Adipocyte (in vitro differentiated cells): ENCODE measurements at regions not wholly inside any gene's neighbourhood (a gene's known extent, or its start where the extent isn't known, plus 50 kb on each side); places are given as distances from the start of the nearest gene placed in this dataset.

Experiments
- DNase-seq: peaks from one replicate; pipeline ENCODE4 v3.0.0-alpha.2; 2015; ENCODE audit warnings: low read depth
- H3K27me3 ChIP-seq: replicated peaks from 2 replicates; pipeline ENCODE4 v1.7.0; 2013; ENCODE audit warnings: mild to moderate bottlenecking, low read length, moderate library complexity; ENCODE audit not compliant: control insufficient read depth, insufficient read depth
- H3K36me3 ChIP-seq: 2 replicates; pipeline ENCODE4 v1.7.0; 2013; ENCODE audit warnings: low read length, mild to moderate bottlenecking, moderate library complexity; ENCODE audit not compliant: control insufficient read depth, insufficient read depth, severe bottlenecking
- H3K4me1 ChIP-seq: 2 replicates; pipeline ENCODE4 v1.7.0; 2013; ENCODE audit warnings: mild to moderate bottlenecking, low read length, moderate library complexity; ENCODE audit not compliant: control insufficient read depth, insufficient read depth
- H3K4me3 ChIP-seq: 2 replicates; pipeline ENCODE4 v1.7.0; 2013; ENCODE audit warnings: mild to moderate bottlenecking, low read length, moderate library complexity
- H3K9ac ChIP-seq: 2 replicates; pipeline ENCODE4 v1.7.0; 2013; ENCODE audit warnings: mild to moderate bottlenecking, low read length, moderate library complexity
- H3K9me3 ChIP-seq: 2 replicates; pipeline ENCODE4 v1.7.0; 2013; ENCODE audit warnings: mild to moderate bottlenecking, low read length, moderate library complexity; ENCODE audit not compliant: control insufficient read depth

- Histone ChIP-seq H3K4me3 (no peak overlapping the region), H3K36me3 (no peaks in the 10 kb centered on the region)
- DNase-seq: no peak
These were observed 127.7 kb upstream of the CST7 start for GRCh38 chr20:24821391-24821790.

GRCh38 chr20:24823176-24823784 lies 125.8 kb upstream of the CST7 start:
- no peak for DNase-seq
- Histone ChIP-seq H3K9ac (no peak overlapping the region), H3K4me3 (no peak overlapping the region), H3K36me3 (no peaks in the 10 kb centered on the region), H3K27me3 (peaks cover 8% of the 10 kb centered on the region), H3K9me3 (peaks cover 7% of the 10 kb centered on the region), H3K4me1 (no peaks in the 10 kb centered on the region)

More at GRCh38 chr20:24821391-24821790, 127.7 kb upstream of the CST7 start:
- peaks cover 7% of the 10 kb centered on the region for H3K9me3 ChIP-seq
- no peaks in the 10 kb centered on the region for H3K4me1 ChIP-seq
- no peak overlapping the region for H3K9ac ChIP-seq
- peaks cover 15% of the 10 kb centered on the region for H3K27me3 ChIP-seq

DNA sequence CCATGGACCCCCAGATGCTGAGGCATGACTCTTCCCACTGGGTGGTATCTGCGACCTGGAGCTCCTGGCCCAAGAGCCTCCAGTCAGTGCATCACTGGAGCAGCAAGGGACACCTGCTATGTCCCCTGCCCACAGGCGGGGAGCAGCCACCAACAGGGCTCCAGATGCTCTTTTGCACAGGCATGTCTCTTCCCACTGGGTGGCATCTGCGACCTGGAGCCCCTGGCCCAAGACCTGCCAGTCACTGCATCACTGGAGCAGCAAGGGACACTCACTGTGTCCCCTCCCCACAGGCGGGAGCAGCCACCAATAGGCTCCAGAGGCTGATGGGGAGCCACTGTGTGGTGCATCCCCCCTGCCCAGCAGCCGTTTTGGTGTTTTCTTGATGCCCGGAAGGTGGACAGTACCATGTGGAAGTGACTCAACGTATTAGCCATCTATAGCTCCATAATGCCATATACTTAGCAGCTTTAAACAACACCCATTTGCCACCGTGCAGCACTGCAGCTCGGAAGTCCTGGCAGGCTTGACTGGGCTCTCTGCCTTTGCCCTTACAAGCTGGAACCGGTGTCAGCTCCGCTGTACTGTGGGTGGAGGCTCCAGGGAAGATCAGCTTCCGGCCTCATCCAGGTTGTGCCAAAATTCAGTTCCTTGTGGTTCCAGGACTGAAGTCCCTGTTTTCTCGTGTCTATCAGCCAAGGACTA lies 124.9 kb upstream of the CST7 start:
- no peak for DNase-seq
- no peaks in the 10 kb centered on the region for H3K36me3 ChIP-seq
- H3K27me3 ChIP-seq: peaks cover 8% of the 10 kb centered on the region
- no peak overlapping the region for H3K4me3 ChIP-seq
- peaks cover 7% of the 10 kb centered on the region for H3K9me3 ChIP-seq
- no peaks in the 10 kb centered on the region for H3K4me1 ChIP-seq
- H3K9ac ChIP-seq: no peak overlapping the region

GRCh38 chr20:24825591-24825990 lies 123.5 kb upstream of the CST7 start:
- no peaks in the 10 kb centered on the region for H3K4me1 ChIP-seq
- peaks cover 4% of the 10 kb centered on the region for H3K9me3 ChIP-seq
- no peak overlapping the region for H3K9ac ChIP-seq
- peaks cover 14% of the 10 kb centered on the region for H3K27me3 ChIP-seq
- H3K36me3 ChIP-seq: no peaks in the 10 kb centered on the region
- no peak for DNase-seq
- no peak overlapping the region for H3K4me3 ChIP-seq

DNA sequence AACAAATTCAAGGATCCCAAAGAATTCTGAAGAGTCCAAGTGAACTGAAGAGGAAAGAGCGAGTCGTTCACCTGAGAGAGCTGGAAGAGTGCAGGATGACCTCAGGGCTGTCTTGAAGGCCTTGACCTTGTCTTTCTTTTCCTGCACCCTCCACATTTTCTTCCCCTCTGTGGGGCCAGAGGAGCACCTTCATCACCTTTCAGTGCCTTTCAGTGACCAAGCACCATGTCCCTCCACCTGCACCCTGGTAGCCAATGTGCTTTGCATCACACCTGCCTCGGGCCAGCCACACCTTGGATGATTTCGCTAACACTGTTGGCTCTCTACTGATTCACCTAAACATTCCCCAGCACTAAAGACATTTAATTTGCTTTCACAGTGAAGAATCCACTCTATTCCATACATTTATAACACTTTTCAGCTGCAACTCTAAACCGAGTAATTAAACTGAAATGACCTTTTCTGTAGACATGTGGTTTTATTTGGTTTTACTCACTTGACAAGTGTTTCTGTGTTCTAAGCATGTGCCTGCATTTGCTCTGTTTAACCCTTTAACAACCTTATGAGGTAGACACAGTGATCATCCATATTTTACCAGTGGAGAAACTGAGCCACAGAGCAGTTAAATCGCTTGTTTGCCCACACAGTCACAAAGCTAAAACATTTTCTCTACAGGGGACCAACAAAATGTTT lies 121.3 kb upstream of the CST7 start:
- no peaks in the 10 kb centered on the region for H3K4me1 ChIP-seq
- DNase-seq: no peak
- no peaks in the 10 kb centered on the region for H3K36me3 ChIP-seq
- peaks cover 6% of the 10 kb centered on the region for H3K9me3 ChIP-seq
- peaks cover 23% of the 10 kb centered on the region for H3K27me3 ChIP-seq
- H3K4me3 ChIP-seq: no peak overlapping the region
- H3K9ac ChIP-seq: no peak overlapping the region

DNA sequence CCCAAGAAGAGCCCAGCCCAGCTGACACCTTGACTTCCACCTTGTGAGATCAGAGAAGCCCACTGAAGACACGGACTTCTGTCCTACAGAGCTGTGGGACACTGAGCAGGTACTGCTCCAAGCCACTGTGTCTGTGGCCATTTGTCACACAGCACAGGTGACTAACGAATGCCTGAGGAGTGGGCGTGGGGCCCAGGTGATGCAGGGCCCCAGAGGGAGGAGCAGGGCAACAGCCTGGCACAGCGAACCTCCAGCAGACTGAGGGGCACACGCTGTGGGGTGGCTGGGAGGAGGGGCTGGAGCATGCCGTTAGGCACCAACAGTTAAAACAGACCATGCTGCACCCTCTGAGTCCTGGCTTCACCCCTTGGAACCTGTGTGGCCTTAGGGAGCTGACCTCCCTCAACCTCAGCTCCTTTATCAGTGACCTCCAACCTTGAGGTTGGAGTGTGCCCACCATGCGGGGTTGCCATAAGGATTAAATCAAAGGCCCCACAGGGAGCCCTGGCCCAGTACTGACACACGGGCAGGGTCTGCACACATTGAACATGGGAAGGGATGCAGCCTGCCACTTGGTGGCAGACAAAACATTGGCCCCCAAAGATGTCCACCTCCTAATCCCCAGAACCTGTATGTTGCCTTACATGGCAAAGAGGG lies 119.9 kb upstream of the CST7 start:
- no peaks in the 10 kb centered on the region for H3K4me1 ChIP-seq
- peaks cover 6% of the 10 kb centered on the region for H3K9me3 ChIP-seq
- no peak overlapping the region for H3K4me3 ChIP-seq
- H3K27me3 ChIP-seq: peaks cover 21% of the 10 kb centered on the region
- DNase-seq: no peak
- no peaks in the 10 kb centered on the region for H3K36me3 ChIP-seq
- H3K9ac ChIP-seq: no peak overlapping the region

DNA sequence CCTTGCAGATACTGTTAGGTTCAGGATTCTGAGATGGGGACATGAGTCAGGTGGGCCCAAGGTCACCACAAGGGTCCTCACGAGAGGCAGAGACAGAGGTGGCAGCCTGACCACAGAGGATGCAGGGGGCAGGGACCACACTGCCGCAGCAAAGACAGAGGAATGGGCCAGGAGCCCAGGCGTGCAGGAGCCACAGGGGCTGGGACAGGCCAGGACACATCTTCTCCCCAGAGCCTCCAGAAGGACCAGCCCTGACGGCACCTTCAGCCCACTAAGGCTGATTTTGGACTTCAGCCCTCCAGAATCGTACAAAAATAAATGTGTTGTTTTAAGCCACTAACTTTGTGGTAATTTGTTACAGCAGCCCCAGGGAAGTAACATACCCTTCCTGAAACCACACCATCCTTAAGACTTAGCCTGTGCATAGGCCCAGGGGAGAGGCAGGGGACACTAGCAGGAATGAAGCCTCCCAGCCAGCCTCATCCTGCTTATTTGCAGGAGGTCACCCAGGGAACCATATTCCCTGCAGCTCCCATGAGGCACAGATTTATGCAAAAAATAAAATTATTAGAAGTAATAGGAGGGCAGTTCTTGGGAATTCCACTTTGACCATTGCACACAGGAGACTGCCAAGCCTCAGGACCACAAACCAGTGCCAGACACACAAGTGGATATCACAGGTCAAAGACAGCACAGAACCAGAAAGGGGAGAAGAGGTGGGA lies 119.3 kb upstream of the CST7 start:
- Histone ChIP-seq H3K36me3 (no peaks in the 10 kb centered on the region), H3K4me3 (no peak overlapping the region), H3K9me3 (peaks cover 3% of the 10 kb centered on the region), H3K9ac (no peak overlapping the region), H3K4me1 (no peaks in the 10 kb centered on the region), H3K27me3 (peaks cover 22% of the 10 kb centered on the region)
- no peak for DNase-seq

- H3K36me3 ChIP-seq: no peaks in the 10 kb centered on the region
- H3K9me3 ChIP-seq: peaks cover 3% of the 10 kb centered on the region
- H3K4me3 ChIP-seq: no peak overlapping the region
- H3K9ac ChIP-seq: no peak overlapping the region
- H3K27me3 ChIP-seq: peaks cover 27% of the 10 kb centered on the region
- DNase-seq: no peak
- H3K4me1 ChIP-seq: no peaks in the 10 kb centered on the region
These were observed 118.4 kb upstream of the CST7 start for GRCh38 chr20:24830649-24831048.

- Histone ChIP-seq H3K36me3 (no peaks in the 10 kb centered on the region), H3K9me3 (peaks cover 3% of the 10 kb centered on the region), H3K27me3 (peaks cover 27% of the 10 kb centered on the region), H3K9ac (no peak overlapping the region), H3K4me1 (no peaks in the 10 kb centered on the region), H3K4me3 (no peak overlapping the region)
- DNase-seq: no peak
These were observed 117.8 kb upstream of the CST7 start for GRCh38 chr20:24831232-24831631.

GRCh38 chr20:24832518-24832917 lies 116.6 kb upstream of the CST7 start:
- H3K9me3 ChIP-seq: peaks cover 3% of the 10 kb centered on the region
- no peaks in the 10 kb centered on the region for H3K4me1 ChIP-seq
- DNase-seq: no peak
- H3K36me3 ChIP-seq: no peaks in the 10 kb centered on the region
- H3K27me3 ChIP-seq: peaks cover 27% of the 10 kb centered on the region
- no peak overlapping the region for H3K4me3 ChIP-seq
- H3K9ac ChIP-seq: no peak overlapping the region

GRCh38 chr20:24833592-24833991 lies 115.5 kb upstream of the CST7 start:
- Histone ChIP-seq H3K4me1 (peaks cover 1% of the 10 kb centered on the region), H3K9me3 (peaks cover 3% of the 10 kb centered on the region), H3K36me3 (no peaks in the 10 kb centered on the region), H3K4me3 (no peak overlapping the region), H3K27me3 (peaks cover 27% of the 10 kb centered on the region), H3K9ac (no peak overlapping the region)
- no peak for DNase-seq
